ENCODE measurements at regions not wholly inside any gene's neighbourhood (a gene's known extent, or its start where the extent isn't known, plus 50 kb on each side); places are given as distances from the start of the nearest gene placed in this dataset.

DNA sequence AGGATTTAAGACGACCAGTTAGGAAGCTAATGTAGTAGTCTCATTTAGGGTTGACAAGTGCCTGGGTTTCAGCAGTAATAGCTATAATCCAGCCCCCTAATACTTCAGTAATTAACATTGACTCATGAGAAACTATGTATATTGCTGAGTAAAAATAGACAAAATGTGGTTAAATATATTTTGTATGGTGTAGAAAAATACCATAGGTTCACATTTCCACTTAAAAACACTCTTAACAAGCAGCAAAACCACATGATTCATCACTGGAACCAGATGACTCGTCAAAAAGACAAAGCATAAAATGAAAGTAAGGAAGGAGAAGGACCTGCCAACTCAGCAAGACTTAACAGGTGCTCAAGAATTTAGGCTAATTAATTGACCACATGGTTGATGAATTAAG lies 288.9 kb downstream of the EFHB start:
- TF ChIP-seq, protein P1, sequence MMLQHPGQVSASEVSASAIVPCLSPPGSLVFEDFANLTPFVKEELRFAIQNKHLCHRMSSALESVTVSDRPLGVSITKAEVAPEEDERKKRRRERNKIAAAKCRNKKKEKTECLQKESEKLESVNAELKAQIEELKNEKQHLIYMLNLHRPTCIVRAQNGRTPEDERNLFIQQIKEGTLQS (CRISPR knock-in tag; conservative IDR thresholded peaks at IDR 0.05), result no peak
- TF ChIP-seq TEAD4 (CRISPR knock-in tag; IDR thresholded peaks at IDR 0.05), result no peak
- no peak for TF ChIP-seq CTCF (IDR thresholded peaks at IDR 0.05)
- TF ChIP-seq TEAD1 (CRISPR knock-in tag; IDR thresholded peaks at IDR 0.05), result no peak
- TF ChIP-seq USF1 (CRISPR knock-in tag; IDR thresholded peaks at IDR 0.05), result no peak

All from WTC11 (cell line).